H1 (cell line): ENCODE measurements at regions not wholly inside any gene's neighbourhood (a gene's known extent, or its start where the extent isn't known, plus 50 kb on each side); places are given as distances from the start of the nearest gene placed in this dataset.

Experiments
- CHD7 ChIP-seq: fragments of 300-600 bp; sonication (generic); IDR thresholded peaks from 2 replicates; pipeline ENCODE4 v1.7.1; 2012; ENCODE audit warnings: low read length, moderate library complexity, mild to moderate bottlenecking, inconsistent platforms; ENCODE audit not compliant: insufficient replicate concordance
- PHF8 ChIP-seq: fragments of 200-600 bp; sonication (generic); conservative IDR thresholded peaks from 2 replicates; pipeline ENCODE4 v1.7.1; 2012; ENCODE audit warnings: low read depth, mild to moderate bottlenecking, inconsistent platforms, low read length, moderate library complexity

- TF ChIP-seq CHD7 (no peak), PHF8 (no peak)
Observed at GRCh38 chr7:25879799-25880198, 272.2 kb upstream of the NFE2L3 start (continued).
